ENCODE measurements at regions not wholly inside any gene's neighbourhood (a gene's known extent, or its start where the extent isn't known, plus 50 kb on each side); places are given as distances from the start of the nearest gene placed in this dataset.

- TF ChIP-seq CTCF (IDR thresholded peaks at IDR 0.05; ENCODE audit: low read depth, low read length, poor library complexity, severe bottlenecking) (no peak), EZH2phosphoT487 (IDR thresholded peaks at IDR 0.05; ENCODE audit: borderline replicate concordance, low read length) (no peak)
Measured at GRCh38 chr6:2449572-2449940, 204.2 kb upstream of the GMDS start.

Data from DOHH2 (cell line).